Liver (tissue), 8 donors: ENCODE measurements at regions not wholly inside any gene's neighbourhood (a gene's known extent, or its start where the extent isn't known, plus 50 kb on each side); places are given as distances from the start of the nearest gene placed in this dataset.

Experiments used
- DNase-seq: peaks from one replicate; pipeline ENCODE4 v3.0.0-alpha.2; 2017; ENCODE audit warnings: low spot score
- H3K27ac ChIP-seq, 2 donors: one replicate each; pipeline ENCODE4 v1.7.0; 2013; ENCODE audit warnings: inconsistent platforms in 2 of 2, low read length in 2 of 2, control low read depth in 1 of 2, low read depth in 1 of 2, mild to moderate bottlenecking in 1 of 2
- H3K27me3 ChIP-seq, 4 donors: one replicate each; pipeline versions ENCODE4 v1.6.1 to v1.7.0; 2013; ENCODE audit warnings: low read length in 3 of 4, inconsistent platforms in 1 of 4, mild to moderate bottlenecking in 1 of 4, moderate library complexity in 1 of 4; ENCODE audit not compliant: control insufficient read depth in 4 of 4, insufficient read depth in 4 of 4
- H3K36me3 ChIP-seq, 4 donors: one replicate each; pipeline versions ENCODE4 v1.6.1 to v1.7.0; 2013; ENCODE audit warnings: low read length in 3 of 4, mild to moderate bottlenecking in 3 of 4, low read depth in 1 of 4, moderate library complexity in 1 of 4; ENCODE audit not compliant: control insufficient read depth in 4 of 4, insufficient read depth in 3 of 4
- H3K4me1 ChIP-seq, 4 donors: one replicate each; pipeline versions ENCODE4 v1.6.1 to v1.7.0; 2013; ENCODE audit warnings: low read length in 3 of 4, mild to moderate bottlenecking in 3 of 4, moderate library complexity in 1 of 4; ENCODE audit not compliant: control insufficient read depth in 4 of 4, insufficient read depth in 4 of 4
- H3K4me3 ChIP-seq, 3 donors: one replicate each; pipeline versions ENCODE4 v1.6.1 to v1.7.0; 2013; ENCODE audit warnings: low read length in 3 of 3, control low read depth in 1 of 3, low read depth in 1 of 3, mild to moderate bottlenecking in 1 of 3
- H3K9ac ChIP-seq, 2 donors: one replicate each; pipeline ENCODE4 v1.7.0; 2013; ENCODE audit warnings: low read length in 2 of 2, mild to moderate bottlenecking in 2 of 2, moderate library complexity in 2 of 2, control low read depth in 1 of 2, low read depth in 1 of 2
- H3K9me3 ChIP-seq, 4 donors: one replicate each; pipeline versions ENCODE4 v1.6.1 to v1.7.0; 2013; ENCODE audit warnings: low read length in 3 of 4; ENCODE audit not compliant: control insufficient read depth in 4 of 4
- EGR1 ChIP-seq, 2 donors: IDR thresholded peaks; 2 replicates each; pipeline ENCODE4 v1.6.1; 2016 to 2018; ENCODE audit warnings: antibody characterized with exemption in 2 of 2, low read depth in 2 of 2
- FOXA1 ChIP-seq: IDR thresholded peaks from 2 replicates; pipeline ENCODE4 v1.6.1; 2016; ENCODE audit warnings: antibody characterized with exemption
- FOXA2 ChIP-seq: IDR thresholded peaks from 2 replicates; pipeline ENCODE4 v1.6.1; 2016; ENCODE audit warnings: antibody characterized with exemption
- GABPA ChIP-seq, 2 donors: IDR thresholded peaks in 1 of 2; conservative IDR thresholded peaks in 1 of 2; 2 replicates each; pipeline ENCODE4 v1.6.1; 2016; ENCODE audit warnings: antibody characterized with exemption in 2 of 2, mild to moderate bottlenecking in 1 of 2, moderate library complexity in 1 of 2
- HNF4A ChIP-seq, 2 donors: conservative IDR thresholded peaks; 2 replicates each; pipeline ENCODE4 v1.6.1; 2016; ENCODE audit warnings: antibody characterized with exemption in 2 of 2, mild to moderate bottlenecking in 2 of 2
- HNF4G ChIP-seq: IDR thresholded peaks from 2 replicates; pipeline ENCODE4 v1.6.1; 2016; ENCODE audit warnings: antibody characterized with exemption
- JUND ChIP-seq, 2 donors: IDR thresholded peaks; 2 replicates each; pipeline ENCODE4 v1.6.1; 2016; ENCODE audit warnings: antibody characterized with exemption in 2 of 2
- MAX ChIP-seq: IDR thresholded peaks from 2 replicates; pipeline ENCODE4 v1.6.1; 2016; ENCODE audit warnings: antibody characterized with exemption
- NR2F2 ChIP-seq: IDR thresholded peaks from 2 replicates; pipeline ENCODE4 v1.6.1; 2016; ENCODE audit warnings: antibody characterized with exemption
- RAD21 ChIP-seq, 2 donors: IDR thresholded peaks; 2 replicates each; pipeline ENCODE4 v1.6.1; 2016; ENCODE audit warnings: antibody characterized with exemption in 2 of 2, mild to moderate bottlenecking in 2 of 2
- REST ChIP-seq: IDR thresholded peaks from 2 replicates; pipeline ENCODE4 v1.6.1; 2016; ENCODE audit warnings: antibody characterized with exemption, mild to moderate bottlenecking
- RXRA ChIP-seq, 2 donors: IDR thresholded peaks; 2 replicates each; pipeline ENCODE4 v1.6.1; 2017 to 2018; ENCODE audit warnings: antibody characterized with exemption in 2 of 2, mild to moderate bottlenecking in 1 of 2
- SP1 ChIP-seq: IDR thresholded peaks from 2 replicates; pipeline ENCODE4 v1.6.1; 2018; ENCODE audit warnings: antibody characterized with exemption, mild to moderate bottlenecking
- TAF1 ChIP-seq: conservative IDR thresholded peaks from 2 replicates; pipeline ENCODE4 v1.6.1; 2016; ENCODE audit warnings: antibody characterized with exemption, mild to moderate bottlenecking
- YY1 ChIP-seq: IDR thresholded peaks from 2 replicates; pipeline ENCODE4 v1.6.1; 2016; ENCODE audit warnings: antibody characterized with exemption, mild to moderate bottlenecking
- ZBTB33 ChIP-seq: IDR thresholded peaks from 2 replicates; pipeline ENCODE4 v1.6.1; 2016; ENCODE audit warnings: antibody characterized with exemption
- WGBS: extraction: QIAGEN DNeasy Blood & Tissue Kit; methylation state at CpG from one replicate; pipeline ENCODE4 v1.1.7; 2013; 5-methylcytosine and 5-hydroxymethylcytosine counted together
- TF ChIP-seq, protein P1 (sequence below): IDR thresholded peaks from 2 replicates; pipeline ENCODE4 v1.6.1; 2016; ENCODE audit warnings: antibody characterized with exemption
- TF ChIP-seq, protein P2 (sequence below): fragments of 150-350 bp; IDR thresholded peaks from 2 replicates; pipeline ENCODE4 v1.5.1; 2017; ENCODE audit warnings: improper control_type of control experiment, low read depth, low read length; ENCODE audit not compliant: missing input control
- donor health status: healthy.
- donor health status: healthy.
- donor health status: healthy.
- donor health status: healthy.
- donor health status: healthy.

GRCh38 chr22:47345025-47345424, 582.6 kb downstream of the TBC1D22A start (continued):
- no peak for TF ChIP-seq ZBTB33
- TF ChIP-seq RXRA (IDR thresholded peaks at IDR 0.05): no peak
- TF ChIP-seq, protein P1, sequence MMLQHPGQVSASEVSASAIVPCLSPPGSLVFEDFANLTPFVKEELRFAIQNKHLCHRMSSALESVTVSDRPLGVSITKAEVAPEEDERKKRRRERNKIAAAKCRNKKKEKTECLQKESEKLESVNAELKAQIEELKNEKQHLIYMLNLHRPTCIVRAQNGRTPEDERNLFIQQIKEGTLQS: no peak
- TF ChIP-seq HNF4G: no peak
- no peak for TF ChIP-seq NR2F2
- TF ChIP-seq, protein P2, sequence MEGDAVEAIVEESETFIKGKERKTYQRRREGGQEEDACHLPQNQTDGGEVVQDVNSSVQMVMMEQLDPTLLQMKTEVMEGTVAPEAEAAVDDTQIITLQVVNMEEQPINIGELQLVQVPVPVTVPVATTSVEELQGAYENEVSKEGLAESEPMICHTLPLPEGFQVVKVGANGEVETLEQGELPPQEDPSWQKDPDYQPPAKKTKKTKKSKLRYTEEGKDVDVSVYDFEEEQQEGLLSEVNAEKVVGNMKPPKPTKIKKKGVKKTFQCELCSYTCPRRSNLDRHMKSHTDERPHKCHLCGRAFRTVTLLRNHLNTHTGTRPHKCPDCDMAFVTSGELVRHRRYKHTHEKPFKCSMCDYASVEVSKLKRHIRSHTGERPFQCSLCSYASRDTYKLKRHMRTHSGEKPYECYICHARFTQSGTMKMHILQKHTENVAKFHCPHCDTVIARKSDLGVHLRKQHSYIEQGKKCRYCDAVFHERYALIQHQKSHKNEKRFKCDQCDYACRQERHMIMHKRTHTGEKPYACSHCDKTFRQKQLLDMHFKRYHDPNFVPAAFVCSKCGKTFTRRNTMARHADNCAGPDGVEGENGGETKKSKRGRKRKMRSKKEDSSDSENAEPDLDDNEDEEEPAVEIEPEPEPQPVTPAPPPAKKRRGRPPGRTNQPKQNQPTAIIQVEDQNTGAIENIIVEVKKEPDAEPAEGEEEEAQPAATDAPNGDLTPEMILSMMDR: no peak
- no peak for TF ChIP-seq EGR1 (IDR thresholded peaks at IDR 0.05; ENCODE audit: low read depth in 2 of 2)

- 77% methylated on average over 6 of the region's 6 CpGs for WGBS
- H3K27ac ChIP-seq: no peak overlapping the region
- H3K4me1 ChIP-seq: no peaks in the 10 kb centered on the region
- TF ChIP-seq RAD21 (IDR thresholded peaks at IDR 0.05): no peak
- no peak for TF ChIP-seq GABPA (IDR thresholded peaks at IDR 0.05 in 1 of 2, conservative IDR thresholded peaks at IDR 0.05 in 1 of 2)
- TF ChIP-seq HNF4A (conservative IDR thresholded peaks at IDR 0.05): no peak
- no peak for TF ChIP-seq FOXA2
- TF ChIP-seq FOXA1: no peak
- TF ChIP-seq, protein P1: no peak
- no peak for TF ChIP-seq JUND (IDR thresholded peaks at IDR 0.05)
- no peak for TF ChIP-seq NR2F2
- no peak for TF ChIP-seq REST
- no peak for TF ChIP-seq MAX
- no peak for TF ChIP-seq HNF4G
- TF ChIP-seq TAF1: no peak
- TF ChIP-seq ZBTB33: no peak
- TF ChIP-seq, protein P2: no peak
- no peak for TF ChIP-seq YY1
- TF ChIP-seq EGR1 (IDR thresholded peaks at IDR 0.05; ENCODE audit: low read depth in 2 of 2): no peak
- no peak for TF ChIP-seq RXRA (IDR thresholded peaks at IDR 0.05)
- no peak for TF ChIP-seq SP1
- no peaks in the 10 kb centered on the region for H3K9me3 ChIP-seq
- H3K27me3 ChIP-seq: peaks cover 0 to 6% (median 2%) of the 10 kb centered on the region in 4 donors
- DNase-seq: no peak
- no peak overlapping the region for H3K4me3 ChIP-seq
- H3K36me3 ChIP-seq: no peaks in the 10 kb centered on the region
- H3K9ac ChIP-seq: no peak overlapping the region
Observed at GRCh38 chr22:47344414-47344813, 582.0 kb downstream of the TBC1D22A start.
